Liver (tissue), 7 donors: ENCODE measurements at regions not wholly inside any gene's neighbourhood (a gene's known extent, or its start where the extent isn't known, plus 50 kb on each side); places are given as distances from the start of the nearest gene placed in this dataset.
A peak's percentile ranks its signal among the peaks of the same experiment; 100 is the strongest.

Experiments
- DNase-seq: peaks from one replicate; pipeline ENCODE4 v3.0.0-alpha.2; 2017; ENCODE audit warnings: low spot score
- H3K27ac ChIP-seq, 2 donors: one replicate each; pipeline ENCODE4 v1.7.0; 2013; ENCODE audit warnings: inconsistent platforms in 2 of 2, low read length in 2 of 2, control low read depth in 1 of 2, low read depth in 1 of 2, mild to moderate bottlenecking in 1 of 2
- H3K27me3 ChIP-seq, 4 donors: one replicate each; pipeline versions ENCODE4 v1.6.1 to v1.7.0; 2013; ENCODE audit warnings: low read length in 3 of 4, inconsistent platforms in 1 of 4, mild to moderate bottlenecking in 1 of 4, moderate library complexity in 1 of 4; ENCODE audit not compliant: control insufficient read depth in 4 of 4, insufficient read depth in 4 of 4
- H3K36me3 ChIP-seq, 4 donors: one replicate each; pipeline versions ENCODE4 v1.6.1 to v1.7.0; 2013; ENCODE audit warnings: low read length in 3 of 4, mild to moderate bottlenecking in 3 of 4, low read depth in 1 of 4, moderate library complexity in 1 of 4; ENCODE audit not compliant: control insufficient read depth in 4 of 4, insufficient read depth in 3 of 4
- H3K4me1 ChIP-seq, 4 donors: one replicate each; pipeline versions ENCODE4 v1.6.1 to v1.7.0; 2013; ENCODE audit warnings: low read length in 3 of 4, mild to moderate bottlenecking in 3 of 4, moderate library complexity in 1 of 4; ENCODE audit not compliant: control insufficient read depth in 4 of 4, insufficient read depth in 4 of 4
- H3K4me3 ChIP-seq, 3 donors: one replicate each; pipeline versions ENCODE4 v1.6.1 to v1.7.0; 2013; ENCODE audit warnings: low read length in 3 of 3, control low read depth in 1 of 3, low read depth in 1 of 3, mild to moderate bottlenecking in 1 of 3
- H3K9ac ChIP-seq, 2 donors: one replicate each; pipeline ENCODE4 v1.7.0; 2013; ENCODE audit warnings: low read length in 2 of 2, mild to moderate bottlenecking in 2 of 2, moderate library complexity in 2 of 2, control low read depth in 1 of 2, low read depth in 1 of 2
- H3K9me3 ChIP-seq, 4 donors: one replicate each; pipeline versions ENCODE4 v1.6.1 to v1.7.0; 2013; ENCODE audit warnings: low read length in 3 of 4; ENCODE audit not compliant: control insufficient read depth in 4 of 4
- EGR1 ChIP-seq, 2 donors: IDR thresholded peaks; 2 replicates each; pipeline ENCODE4 v1.6.1; 2016 to 2018; ENCODE audit warnings: antibody characterized with exemption in 2 of 2, low read depth in 2 of 2
- FOXA1 ChIP-seq: IDR thresholded peaks from 2 replicates; pipeline ENCODE4 v1.6.1; 2016; ENCODE audit warnings: antibody characterized with exemption
- FOXA2 ChIP-seq: IDR thresholded peaks from 2 replicates; pipeline ENCODE4 v1.6.1; 2016; ENCODE audit warnings: antibody characterized with exemption
- GABPA ChIP-seq, 2 donors: IDR thresholded peaks in 1 of 2; conservative IDR thresholded peaks in 1 of 2; 2 replicates each; pipeline ENCODE4 v1.6.1; 2016; ENCODE audit warnings: antibody characterized with exemption in 2 of 2, mild to moderate bottlenecking in 1 of 2, moderate library complexity in 1 of 2
- HNF4A ChIP-seq, 2 donors: conservative IDR thresholded peaks; 2 replicates each; pipeline ENCODE4 v1.6.1; 2016; ENCODE audit warnings: antibody characterized with exemption in 2 of 2, mild to moderate bottlenecking in 2 of 2
- HNF4G ChIP-seq: IDR thresholded peaks from 2 replicates; pipeline ENCODE4 v1.6.1; 2016; ENCODE audit warnings: antibody characterized with exemption
- JUND ChIP-seq, 2 donors: IDR thresholded peaks; 2 replicates each; pipeline ENCODE4 v1.6.1; 2016; ENCODE audit warnings: antibody characterized with exemption in 2 of 2
- NR2F2 ChIP-seq: IDR thresholded peaks from 2 replicates; pipeline ENCODE4 v1.6.1; 2016; ENCODE audit warnings: antibody characterized with exemption
- RAD21 ChIP-seq, 2 donors: IDR thresholded peaks; 2 replicates each; pipeline ENCODE4 v1.6.1; 2016; ENCODE audit warnings: antibody characterized with exemption in 2 of 2, mild to moderate bottlenecking in 2 of 2
- RXRA ChIP-seq, 2 donors: IDR thresholded peaks; 2 replicates each; pipeline ENCODE4 v1.6.1; 2017 to 2018; ENCODE audit warnings: antibody characterized with exemption in 2 of 2, mild to moderate bottlenecking in 1 of 2
- TAF1 ChIP-seq: conservative IDR thresholded peaks from 2 replicates; pipeline ENCODE4 v1.6.1; 2016; ENCODE audit warnings: antibody characterized with exemption, mild to moderate bottlenecking
- YY1 ChIP-seq: IDR thresholded peaks from 2 replicates; pipeline ENCODE4 v1.6.1; 2016; ENCODE audit warnings: antibody characterized with exemption, mild to moderate bottlenecking
- WGBS: extraction: QIAGEN DNeasy Blood & Tissue Kit; methylation state at CpG from one replicate; pipeline ENCODE4 v1.1.7; 2013; 5-methylcytosine and 5-hydroxymethylcytosine counted together
- TF ChIP-seq, protein P1 (sequence below): IDR thresholded peaks from 2 replicates; pipeline ENCODE4 v1.6.1; 2016; ENCODE audit warnings: antibody characterized with exemption
- TF ChIP-seq, protein P2 (sequence below): IDR thresholded peaks from 2 replicates; pipeline ENCODE4 v1.6.1; 2016; ENCODE audit warnings: antibody characterized with exemption
- TF ChIP-seq, protein P3 (sequence below): IDR thresholded peaks from 2 replicates; pipeline ENCODE4 v1.6.1; 2016; ENCODE audit warnings: antibody characterized with exemption
- TF ChIP-seq, protein P4 (sequence below): IDR thresholded peaks from 2 replicates; pipeline ENCODE4 v1.6.1; 2016; ENCODE audit warnings: antibody characterized with exemption, mild to moderate bottlenecking
- donor health status: healthy.
- donor health status: healthy.
- donor health status: healthy.
- donor health status: healthy.

DNA sequence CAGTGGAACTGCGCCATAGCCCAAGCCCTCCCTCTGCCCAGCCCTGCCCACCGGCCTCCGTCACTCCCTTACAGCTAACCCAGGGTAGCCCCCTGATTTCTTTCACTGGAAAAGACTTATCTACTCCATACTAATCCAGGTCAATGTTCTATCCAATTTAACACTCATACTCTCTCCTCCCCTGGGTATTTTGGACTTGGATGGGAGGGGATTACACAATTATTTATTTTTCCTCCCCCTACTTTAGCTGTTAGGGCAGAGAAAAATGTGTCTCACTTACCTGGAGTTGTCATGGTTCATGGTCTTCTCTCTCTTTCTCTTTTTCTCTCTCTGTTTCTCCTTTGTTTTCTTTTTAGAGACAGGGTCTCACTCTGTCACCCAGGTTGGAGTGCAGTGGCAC, 100.6 kb upstream of the ST8SIA3 start:
- Histone ChIP-seq H3K9ac (no peak overlapping the region), H3K4me1 (peaks cover 0 to 2% (median 0%) of the 10 kb centered on the region in 4 donors), H3K27me3 (no peaks in the 10 kb centered on the region), H3K9me3 (no peaks in the 10 kb centered on the region), H3K27ac (no peak overlapping the region), H3K4me3 (no peak overlapping the region), H3K36me3 (no peaks in the 10 kb centered on the region)
- TF ChIP-seq FOXA1 (no peak), FOXA2 (no peak), NR2F2 (no peak), HNF4A (conservative IDR thresholded peaks at IDR 0.05) (peak; percentile 32 to 46), RXRA (IDR thresholded peaks at IDR 0.05) (peak; percentile 14 to 41), JUND (IDR thresholded peaks at IDR 0.05) (no peak)
- TF ChIP-seq, protein P1, sequence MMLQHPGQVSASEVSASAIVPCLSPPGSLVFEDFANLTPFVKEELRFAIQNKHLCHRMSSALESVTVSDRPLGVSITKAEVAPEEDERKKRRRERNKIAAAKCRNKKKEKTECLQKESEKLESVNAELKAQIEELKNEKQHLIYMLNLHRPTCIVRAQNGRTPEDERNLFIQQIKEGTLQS, result no peak
- WGBS, result 96% methylated on average over 3 of the region's 3 CpGs
- no peak for DNase-seq

DNA sequence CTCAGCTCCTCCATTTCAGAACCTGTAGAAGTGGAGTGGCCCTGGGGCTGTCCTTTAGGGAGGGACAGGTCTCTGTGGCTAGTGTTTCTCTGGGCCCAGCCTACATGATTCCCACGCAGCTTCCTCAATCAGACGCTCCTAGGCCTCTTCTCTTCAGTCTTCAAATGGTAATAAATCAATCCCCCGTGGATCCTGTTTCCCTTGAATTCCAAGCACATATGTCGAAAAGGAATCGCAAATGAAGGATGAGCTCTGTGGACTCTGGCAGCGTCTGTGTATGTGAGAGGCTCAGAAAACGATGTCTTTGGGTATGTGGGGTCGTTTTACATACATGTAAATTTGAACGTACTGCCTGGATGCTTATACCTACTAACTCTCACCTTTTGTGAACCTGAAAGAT, 98.5 kb upstream of the ST8SIA3 start:
- Histone ChIP-seq H3K4me1 (peaks cover 0 to 2% (median 0%) of the 10 kb centered on the region in 4 donors), H3K9me3 (no peaks in the 10 kb centered on the region), H3K36me3 (no peaks in the 10 kb centered on the region), H3K9ac (no peak overlapping the region), H3K27me3 (no peaks in the 10 kb centered on the region), H3K4me3 (no peak overlapping the region), H3K27ac (no peak overlapping the region)
- DNase-seq, result no peak
- TF ChIP-seq, protein P2, sequence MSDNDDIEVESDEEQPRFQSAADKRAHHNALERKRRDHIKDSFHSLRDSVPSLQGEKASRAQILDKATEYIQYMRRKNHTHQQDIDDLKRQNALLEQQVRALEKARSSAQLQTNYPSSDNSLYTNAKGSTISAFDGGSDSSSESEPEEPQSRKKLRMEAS, result no peak
- TF ChIP-seq, protein P3, sequence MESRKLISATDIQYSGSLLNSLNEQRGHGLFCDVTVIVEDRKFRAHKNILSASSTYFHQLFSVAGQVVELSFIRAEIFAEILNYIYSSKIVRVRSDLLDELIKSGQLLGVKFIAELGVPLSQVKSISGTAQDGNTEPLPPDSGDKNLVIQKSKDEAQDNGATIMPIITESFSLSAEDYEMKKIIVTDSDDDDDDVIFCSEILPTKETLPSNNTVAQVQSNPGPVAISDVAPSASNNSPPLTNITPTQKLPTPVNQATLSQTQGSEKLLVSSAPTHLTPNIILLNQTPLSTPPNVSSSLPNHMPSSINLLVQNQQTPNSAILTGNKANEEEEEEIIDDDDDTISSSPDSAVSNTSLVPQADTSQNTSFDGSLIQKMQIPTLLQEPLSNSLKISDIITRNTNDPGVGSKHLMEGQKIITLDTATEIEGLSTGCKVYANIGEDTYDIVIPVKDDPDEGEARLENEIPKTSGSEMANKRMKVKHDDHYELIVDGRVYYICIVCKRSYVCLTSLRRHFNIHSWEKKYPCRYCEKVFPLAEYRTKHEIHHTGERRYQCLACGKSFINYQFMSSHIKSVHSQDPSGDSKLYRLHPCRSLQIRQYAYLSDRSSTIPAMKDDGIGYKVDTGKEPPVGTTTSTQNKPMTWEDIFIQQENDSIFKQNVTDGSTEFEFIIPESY, result no peak
- no peak for TF ChIP-seq NR2F2
- TF ChIP-seq FOXA1, result no peak
- TF ChIP-seq RAD21 (IDR thresholded peaks at IDR 0.05), result no peak
- TF ChIP-seq JUND (IDR thresholded peaks at IDR 0.05), result no peak
- TF ChIP-seq, protein P1, result no peak
- TF ChIP-seq GABPA (IDR thresholded peaks at IDR 0.05 in 1 of 2, conservative IDR thresholded peaks at IDR 0.05 in 1 of 2), result no peak
- no peak for TF ChIP-seq EGR1 (IDR thresholded peaks at IDR 0.05; ENCODE audit: low read depth in 2 of 2)
- no peak for TF ChIP-seq TAF1
- no peak for TF ChIP-seq YY1
- TF ChIP-seq FOXA2, result no peak
- WGBS, result 77% methylated on average over 9 of the region's 9 CpGs

DNA sequence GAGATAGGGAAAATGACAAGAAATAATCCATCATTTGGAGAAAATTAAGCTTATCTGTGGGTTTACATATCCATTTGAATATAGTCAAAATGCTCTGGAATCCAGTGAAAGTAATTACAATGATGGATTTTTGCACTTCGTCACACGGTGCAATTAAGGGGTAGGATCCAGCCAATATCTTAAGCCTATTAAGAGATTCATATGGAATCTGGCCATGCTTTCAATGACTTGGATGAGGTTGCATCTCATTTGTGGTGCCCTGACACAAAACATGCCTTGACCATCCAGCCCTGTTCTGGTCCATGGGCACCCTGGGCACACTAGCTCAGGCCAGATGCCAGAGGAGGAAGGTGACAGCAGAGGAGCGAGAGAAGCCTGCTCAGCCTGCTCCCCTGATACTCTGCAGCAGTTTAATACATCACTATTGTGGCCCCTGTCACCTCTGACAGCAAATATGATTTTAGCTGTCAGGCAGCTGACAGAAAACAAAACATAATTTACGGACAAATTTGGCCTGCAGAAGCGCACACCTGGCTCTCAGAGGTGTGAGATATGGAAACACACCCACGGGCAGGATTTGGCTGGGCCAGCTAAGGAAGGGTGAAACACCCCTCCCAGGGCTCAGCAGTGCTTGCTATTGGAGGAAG, 94.1 kb upstream of the ST8SIA3 start:
- H3K4me3 ChIP-seq, result no peak overlapping the region
- no peak overlapping the region for H3K9ac ChIP-seq
- no peak overlapping the region for H3K27ac ChIP-seq
- no peak for TF ChIP-seq RXRA (IDR thresholded peaks at IDR 0.05)
- no peak for TF ChIP-seq EGR1 (IDR thresholded peaks at IDR 0.05; ENCODE audit: low read depth in 2 of 2)
- TF ChIP-seq, protein P2, result no peak
- TF ChIP-seq, protein P4, sequence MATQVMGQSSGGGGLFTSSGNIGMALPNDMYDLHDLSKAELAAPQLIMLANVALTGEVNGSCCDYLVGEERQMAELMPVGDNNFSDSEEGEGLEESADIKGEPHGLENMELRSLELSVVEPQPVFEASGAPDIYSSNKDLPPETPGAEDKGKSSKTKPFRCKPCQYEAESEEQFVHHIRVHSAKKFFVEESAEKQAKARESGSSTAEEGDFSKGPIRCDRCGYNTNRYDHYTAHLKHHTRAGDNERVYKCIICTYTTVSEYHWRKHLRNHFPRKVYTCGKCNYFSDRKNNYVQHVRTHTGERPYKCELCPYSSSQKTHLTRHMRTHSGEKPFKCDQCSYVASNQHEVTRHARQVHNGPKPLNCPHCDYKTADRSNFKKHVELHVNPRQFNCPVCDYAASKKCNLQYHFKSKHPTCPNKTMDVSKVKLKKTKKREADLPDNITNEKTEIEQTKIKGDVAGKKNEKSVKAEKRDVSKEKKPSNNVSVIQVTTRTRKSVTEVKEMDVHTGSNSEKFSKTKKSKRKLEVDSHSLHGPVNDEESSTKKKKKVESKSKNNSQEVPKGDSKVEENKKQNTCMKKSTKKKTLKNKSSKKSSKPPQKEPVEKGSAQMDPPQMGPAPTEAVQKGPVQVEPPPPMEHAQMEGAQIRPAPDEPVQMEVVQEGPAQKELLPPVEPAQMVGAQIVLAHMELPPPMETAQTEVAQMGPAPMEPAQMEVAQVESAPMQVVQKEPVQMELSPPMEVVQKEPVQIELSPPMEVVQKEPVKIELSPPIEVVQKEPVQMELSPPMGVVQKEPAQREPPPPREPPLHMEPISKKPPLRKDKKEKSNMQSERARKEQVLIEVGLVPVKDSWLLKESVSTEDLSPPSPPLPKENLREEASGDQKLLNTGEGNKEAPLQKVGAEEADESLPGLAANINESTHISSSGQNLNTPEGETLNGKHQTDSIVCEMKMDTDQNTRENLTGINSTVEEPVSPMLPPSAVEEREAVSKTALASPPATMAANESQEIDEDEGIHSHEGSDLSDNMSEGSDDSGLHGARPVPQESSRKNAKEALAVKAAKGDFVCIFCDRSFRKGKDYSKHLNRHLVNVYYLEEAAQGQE, result no peak
- no peak for TF ChIP-seq NR2F2
- no peak for TF ChIP-seq HNF4G
- TF ChIP-seq FOXA1, result no peak
- no peaks in the 10 kb centered on the region for H3K4me1 ChIP-seq
- 77% methylated on average over 6 of the region's 6 CpGs for WGBS
- no peaks in the 10 kb centered on the region for H3K27me3 ChIP-seq
- DNase-seq, result no peak
- no peaks in the 10 kb centered on the region for H3K9me3 ChIP-seq
- H3K36me3 ChIP-seq, result no peaks in the 10 kb centered on the region
